WTC11 (cell line): ENCODE measurements at regions not wholly inside any gene's neighbourhood (a gene's known extent, or its start where the extent isn't known, plus 50 kb on each side); places are given as distances from the start of the nearest gene placed in this dataset.

ENCODE experiments used
- ATAC-seq: fragments of 200-7000 bp; cut with Tn5 transposase; 2 replicates; pipeline ENCODE4 v1.10.0; 2021; ENCODE audit warnings: mild to moderate bottlenecking, moderate library complexity
- CTCF ChIA-PET: fragments of 300-600 bp; sonication (Branson Sonifier 250); formaldehyde crosslinking; loops from one replicate; lab custom pipeline; 2021; ENCODE audit warnings: antibody characterized with exemption; lab: Charles Lee
- POLR2A ChIA-PET: fragments of 350-600 bp; sonication (Branson Sonifier 250); formaldehyde crosslinking; loops from one replicate; lab custom pipeline; 2021; ENCODE audit warnings: antibody characterized with exemption; lab: Charles Lee
- DNase-seq: peaks from one replicate; pipeline ENCODE4 v3.0.0; 2021; ENCODE audit warnings: low spot score
- H3K27ac Mint-ChIP-seq: 2 replicates; pipeline ENCODE4 v1.8.0; 2021; ENCODE audit warnings: mixed read lengths
- H3K27me3 Mint-ChIP-seq: 2 replicates; pipeline ENCODE4 v1.8.0; 2021; ENCODE audit warnings: low read depth, mild to moderate bottlenecking, moderate library complexity, mixed read lengths
- H3K36me3 Mint-ChIP-seq: 2 replicates; pipeline ENCODE4 v1.8.0; 2021; ENCODE audit warnings: mixed read lengths
- H3K4me1 Mint-ChIP-seq: 2 replicates; pipeline ENCODE4 v1.8.0; 2022; ENCODE audit warnings: mixed read lengths
- H3K4me3 Mint-ChIP-seq: 2 replicates; pipeline ENCODE4 v1.8.0; 2021; ENCODE audit warnings: mild to moderate bottlenecking, moderate library complexity, mixed read lengths
- H3K9me3 Mint-ChIP-seq: 2 replicates; pipeline ENCODE4 v1.8.0; 2021; ENCODE audit warnings: mixed read lengths
- AR ChIP-seq: fragments of 250-450 bp; sonication (Bioruptor Pico); IDR thresholded peaks from 2 replicates; pipeline ENCODE4 v1.9.0; 2021; ENCODE audit warnings: mild to moderate bottlenecking
- ARID4B ChIP-seq: sonication (generic); formaldehyde crosslinking; IDR thresholded peaks from 2 replicates; pipeline ENCODE4 v1.8.0; 2023; ENCODE audit warnings: missing genetic modification reagents, mild to moderate bottlenecking, borderline replicate concordance
- E2F4 ChIP-seq: sonication (generic); formaldehyde crosslinking; IDR thresholded peaks from 2 replicates; pipeline ENCODE4 v1.8.1; 2022; ENCODE audit warnings: low read depth, mild to moderate bottlenecking, moderate library complexity, missing genetic modification reagents, borderline replicate concordance
- ELF4 ChIP-seq: sonication (generic); formaldehyde crosslinking; IDR thresholded peaks from 2 replicates; pipeline ENCODE4 v1.8.1; 2022; ENCODE audit warnings: low read depth, mild to moderate bottlenecking, moderate library complexity, missing genetic modification reagents
- FOXK1 ChIP-seq: sonication (generic); formaldehyde crosslinking; IDR thresholded peaks from 2 replicates; pipeline ENCODE4 v1.8.0; 2022; ENCODE audit warnings: mild to moderate bottlenecking, moderate library complexity, missing genetic modification reagents
- GTF2I ChIP-seq: fragments of 250-450 bp; sonication (Bioruptor Pico); conservative IDR thresholded peaks from 2 replicates; pipeline ENCODE4 v1.4.0; 2021; ENCODE audit warnings: mild to moderate bottlenecking
- MXD4 ChIP-seq: fragments of 250-450 bp; sonication (Bioruptor Pico); IDR thresholded peaks from 2 replicates; pipeline ENCODE4 v1.8.0; 2021; ENCODE audit warnings: mild to moderate bottlenecking, moderate library complexity, borderline replicate concordance
- NR2C2 ChIP-seq: sonication (generic); formaldehyde crosslinking; IDR thresholded peaks from 2 replicates; pipeline ENCODE4 v1.8.0; 2022; ENCODE audit warnings: mild to moderate bottlenecking, missing genetic modification reagents
- SMAD4 ChIP-seq: sonication (generic); formaldehyde crosslinking; IDR thresholded peaks from 2 replicates; pipeline ENCODE4 v1.8.0; 2022; ENCODE audit warnings: mild to moderate bottlenecking, missing genetic modification reagents
- TCF7 ChIP-seq: sonication (generic); formaldehyde crosslinking; IDR thresholded peaks from 2 replicates; pipeline ENCODE4 v1.8.0; 2022; ENCODE audit warnings: mild to moderate bottlenecking, low read depth, missing genetic modification reagents, moderate library complexity
- USF2 ChIP-seq: sonication (generic); formaldehyde crosslinking; IDR thresholded peaks from 2 replicates; pipeline ENCODE4 v1.8.1; 2023; ENCODE audit warnings: mild to moderate bottlenecking, missing genetic modification reagents, moderate library complexity
- ZBTB43 ChIP-seq: sonication (generic); formaldehyde crosslinking; IDR thresholded peaks from 2 replicates; pipeline ENCODE4 v1.8.1; 2023; ENCODE audit warnings: mild to moderate bottlenecking, missing genetic modification reagents
- ZNF232 ChIP-seq: sonication (generic); formaldehyde crosslinking; IDR thresholded peaks from 2 replicates; pipeline ENCODE4 v1.8.0; 2022; ENCODE audit warnings: mild to moderate bottlenecking, missing genetic modification reagents
- ZNF423 ChIP-seq: fragments of 250-450 bp; sonication (Bioruptor Pico); IDR thresholded peaks from 2 replicates; pipeline ENCODE4 v2.1.2; 2022; ENCODE audit warnings: mild to moderate bottlenecking, moderate library complexity

GRCh38 chr2:12616456-12617156 lies 100.1 kb upstream of the TRIB2 start:
- no peak overlapping the region for H3K27ac Mint-ChIP-seq
- TF ChIP-seq ZNF232 = no peak
- TF ChIP-seq, all 79 proteins: peak for 0
- ChIA-PET CTCF (no interaction called here), POLR2A (no interaction called here)
- no peaks in the 10 kb centered on the region for H3K36me3 Mint-ChIP-seq
- H3K4me3 Mint-ChIP-seq = no peak overlapping the region
- DNase-seq (no peak), ATAC-seq (no peak)
- H3K27me3 Mint-ChIP-seq = no peaks in the 10 kb centered on the region
- peaks cover 7% of the 10 kb centered on the region for H3K4me1 Mint-ChIP-seq
- no peaks in the 10 kb centered on the region for H3K9me3 Mint-ChIP-seq

GRCh38 chr2:12617366-12617765 lies 99.4 kb upstream of the TRIB2 start:
- ATAC-seq (no peak), DNase-seq (no peak)
- POLR2A ChIA-PET = no interaction called here
- TF ChIP-seq NR2C2 (CRISPR knock-in tag) = no peak
- no peak for TF ChIP-seq ZBTB43 (CRISPR knock-in tag)
- TF ChIP-seq E2F4 (CRISPR knock-in tag) = no peak
- TF ChIP-seq GTF2I (CRISPR knock-in tag) = no peak
- TF ChIP-seq AR (CRISPR knock-in tag) = no peak
- TF ChIP-seq USF2 (CRISPR knock-in tag) = no peak
- no peaks in the 10 kb centered on the region for H3K27me3 Mint-ChIP-seq
- no peaks in the 10 kb centered on the region for H3K9me3 Mint-ChIP-seq
- H3K27ac Mint-ChIP-seq = no peak overlapping the region
- no peak overlapping the region for H3K4me3 Mint-ChIP-seq
- H3K4me1 Mint-ChIP-seq = peaks cover 12% of the 10 kb centered on the region
- CTCF ChIA-PET = no interaction called here
- no peaks in the 10 kb centered on the region for H3K36me3 Mint-ChIP-seq

- CTCF ChIA-PET = no interaction called here
- no peaks in the 10 kb centered on the region for H3K9me3 Mint-ChIP-seq
- no peaks in the 10 kb centered on the region for H3K27me3 Mint-ChIP-seq
- ATAC-seq = no peak
- no peaks in the 10 kb centered on the region for H3K36me3 Mint-ChIP-seq
- H3K4me1 Mint-ChIP-seq = peaks cover 9% of the 10 kb centered on the region
- DNase-seq = no peak
- H3K4me3 Mint-ChIP-seq = no peak overlapping the region
- POLR2A ChIA-PET = no interaction called here
- no peak for TF ChIP-seq E2F4 (CRISPR knock-in tag)
- no peak overlapping the region for H3K27ac Mint-ChIP-seq
Measured at GRCh38 chr2:12617853-12618252, 98.9 kb upstream of the TRIB2 start.

- H3K36me3 Mint-ChIP-seq = no peaks in the 10 kb centered on the region
- peaks cover 10% of the 10 kb centered on the region for H3K4me1 Mint-ChIP-seq
- H3K4me3 Mint-ChIP-seq = no peak overlapping the region
- no peaks in the 10 kb centered on the region for H3K9me3 Mint-ChIP-seq
- ATAC-seq (no peak), DNase-seq (no peak)
- POLR2A ChIA-PET = no interaction called here
- H3K27ac Mint-ChIP-seq = no peak overlapping the region
- H3K27me3 Mint-ChIP-seq = no peaks in the 10 kb centered on the region
- CTCF ChIA-PET = no interaction called here
- TF ChIP-seq ELF4 (CRISPR knock-in tag) = no peak
- TF ChIP-seq ARID4B (CRISPR knock-in tag) = no peak
- TF ChIP-seq ZNF232 = no peak
- no peak for TF ChIP-seq ZNF423 (CRISPR knock-in tag)
- no peak for TF ChIP-seq SMAD4 (CRISPR knock-in tag)
- TF ChIP-seq E2F4 (CRISPR knock-in tag) = no peak
- no peak for TF ChIP-seq MXD4 (CRISPR knock-in tag)
- TF ChIP-seq TCF7 (CRISPR knock-in tag) = no peak
- no peak for TF ChIP-seq FOXK1
Measured at GRCh38 chr2:12618576-12618975, 98.2 kb upstream of the TRIB2 start.
